ENCODE measurements at regions not wholly inside any gene's neighbourhood (a gene's known extent, or its start where the extent isn't known, plus 50 kb on each side); places are given as distances from the start of the nearest gene placed in this dataset.

DNA sequence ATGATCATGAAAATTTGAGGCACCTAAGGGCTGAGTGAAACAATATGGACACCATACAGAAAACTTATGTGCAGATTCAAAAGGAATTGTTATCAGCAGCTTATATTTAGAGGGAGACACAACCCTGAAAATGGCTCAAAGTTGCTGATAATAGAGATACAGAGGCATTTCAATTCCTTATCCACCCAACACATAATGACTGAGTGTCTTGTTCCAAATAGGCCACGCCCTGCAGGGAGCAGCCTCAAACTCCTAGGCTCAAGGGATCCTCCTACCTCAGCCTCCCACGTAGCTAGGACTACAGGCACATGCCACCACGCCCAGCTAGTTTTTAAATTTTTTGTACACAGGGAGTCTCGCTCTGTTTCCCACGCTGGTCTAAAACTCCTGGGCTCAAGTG lies 79.0 kb downstream of the LBH start:
- CTCF ChIA-PET, result interaction anchor here (1.1 kb wide), 1 partner anchor 392 kb away, joined by 3 read pairs; no protein-coding TSS in a partner anchor
- no peak overlapping the region for H3K4me3 ChIP-seq (ENCODE audit: low read depth, low read length)
- DNase-seq (ENCODE audit: low read depth), result no peak
- no peak for TF ChIP-seq CTCF (IDR thresholded peaks at IDR 0.05; ENCODE audit: insufficient read depth, low read depth, low read length)
- no peaks in the 10 kb centered on the region for H3K36me3 ChIP-seq (ENCODE audit: control insufficient read depth, insufficient read depth, low read length)
- POLR2A ChIA-PET, result no interaction called here
- no peaks in the 10 kb centered on the region for H3K27me3 ChIP-seq (ENCODE audit: control insufficient read depth, insufficient read depth, low read length)

DNA sequence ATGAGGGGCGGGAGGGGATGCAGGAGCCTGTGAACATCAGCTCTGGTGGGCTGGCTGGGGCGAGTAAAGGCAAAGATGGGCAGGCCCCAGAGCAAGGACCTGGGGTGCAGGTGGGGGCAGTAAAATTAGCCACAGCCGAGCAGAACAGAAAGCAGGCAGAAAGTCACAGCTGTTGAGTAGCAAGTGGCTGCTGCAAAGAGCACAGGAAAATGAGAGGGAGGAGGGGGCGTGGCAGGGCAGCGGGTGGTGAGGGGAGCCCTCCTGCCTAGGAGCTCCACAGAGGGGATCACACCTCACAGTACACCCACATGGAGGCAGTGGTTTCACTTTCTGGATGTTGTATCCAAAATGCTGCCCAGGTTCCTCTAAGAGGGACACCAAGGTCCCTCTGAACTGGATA lies 79.6 kb downstream of the LBH start:
- no peak for TF ChIP-seq CTCF (IDR thresholded peaks at IDR 0.05; ENCODE audit: insufficient read depth, low read depth, low read length)

GRCh38 chr2:30311711-30312110 lies 80.4 kb downstream of the LBH start:
- ChIA-PET CTCF (no interaction called here), POLR2A (no interaction called here)
- H3K27me3 ChIP-seq (ENCODE audit: control insufficient read depth, insufficient read depth, low read length), result no peaks in the 10 kb centered on the region

More for the DNA sequence above, 79.6 kb downstream of the LBH start:
- POLR2A ChIA-PET, result no interaction called here
- no peaks in the 10 kb centered on the region for H3K27me3 ChIP-seq (ENCODE audit: control insufficient read depth, insufficient read depth, low read length)
- no peaks in the 10 kb centered on the region for H3K36me3 ChIP-seq (ENCODE audit: control insufficient read depth, insufficient read depth, low read length)
- CTCF ChIA-PET, result no interaction called here
- no peak for DNase-seq (ENCODE audit: low read depth)
- no peak overlapping the region for H3K4me3 ChIP-seq (ENCODE audit: low read depth, low read length)

DNA sequence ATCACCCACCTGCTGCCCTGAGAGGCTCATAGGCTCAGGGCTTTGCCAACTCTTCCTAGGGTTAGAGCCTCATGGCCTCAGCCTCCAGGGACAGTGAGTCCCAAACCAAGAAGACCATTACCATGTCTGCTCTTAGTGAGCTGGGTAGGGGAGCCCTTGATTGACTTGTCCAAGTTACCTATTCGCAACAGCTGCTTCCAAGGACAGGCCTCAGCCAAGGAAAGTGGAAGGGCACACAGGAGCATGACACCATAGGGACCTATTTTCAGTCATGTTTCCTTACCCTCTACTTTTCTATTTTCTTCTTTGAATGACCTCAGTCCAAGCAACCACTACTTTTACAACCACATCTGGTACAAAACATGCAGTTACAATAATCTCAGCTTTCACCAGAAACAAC lies 81.6 kb downstream of the LBH start:
- ChIA-PET POLR2A (no interaction called here), CTCF (interaction anchor here (1.0 kb wide), 1 partner anchor 73 kb away, joined by 3 read pairs; no protein-coding TSS in a partner anchor)
- Histone ChIP-seq H3K36me3 (ENCODE audit: control insufficient read depth, insufficient read depth, low read length) (no peaks in the 10 kb centered on the region), H3K4me3 (ENCODE audit: low read depth, low read length) (no peak overlapping the region), H3K27me3 (ENCODE audit: control insufficient read depth, insufficient read depth, low read length) (no peaks in the 10 kb centered on the region)
- TF ChIP-seq CTCF (IDR thresholded peaks at IDR 0.05; ENCODE audit: insufficient read depth, low read depth, low read length), result no peak
- DNase-seq (ENCODE audit: low read depth), result no peak

More at GRCh38 chr2:30311711-30312110, 80.4 kb downstream of the LBH start:
- DNase-seq (ENCODE audit: low read depth), result no peak
- Histone ChIP-seq H3K4me3 (ENCODE audit: low read depth, low read length) (no peak overlapping the region), H3K36me3 (ENCODE audit: control insufficient read depth, insufficient read depth, low read length) (no peaks in the 10 kb centered on the region)
- TF ChIP-seq CTCF (IDR thresholded peaks at IDR 0.05; ENCODE audit: insufficient read depth, low read depth, low read length), result no peak

- Histone ChIP-seq H3K27me3 (ENCODE audit: control insufficient read depth, insufficient read depth, low read length) (no peaks in the 10 kb centered on the region), H3K4me3 (ENCODE audit: low read depth, low read length) (no peak overlapping the region), H3K36me3 (ENCODE audit: control insufficient read depth, insufficient read depth, low read length) (no peaks in the 10 kb centered on the region)
- ChIA-PET CTCF (interaction anchor here (1.2 kb wide), 1 partner anchor 47 kb away, joined by 3 read pairs; no protein-coding TSS in a partner anchor), POLR2A (no interaction called here)
- DNase-seq (ENCODE audit: low read depth), result no peak
- no peak for TF ChIP-seq CTCF (IDR thresholded peaks at IDR 0.05; ENCODE audit: insufficient read depth, low read depth, low read length)
Observed at GRCh38 chr2:30314981-30315380, 83.6 kb downstream of the LBH start.
